HepG2 (cell line): ENCODE measurements at regions not wholly inside any gene's neighbourhood (a gene's known extent, or its start where the extent isn't known, plus 50 kb on each side); places are given as distances from the start of the nearest gene placed in this dataset.
"Not testable (repeated sequence)": the region's sequence is repeated elsewhere in the genome, so short reads cannot be mapped to it uniquely, and the experiment has no call there.

Experiments
- ATAC-seq: fragments of 200-7000 bp; cut with Tn5 transposase; 3 replicates; pipeline ENCODE4 v1.9.1; 2020; ENCODE audit warnings: mild to moderate bottlenecking, moderate library complexity
- BruUV-seq: library from RNA; stranded (reverse); fragments of 400-500 nt; replicated peaks from 2 replicates; lab custom pipeline; 2021; lab: Mats Ljungman, UMichigan
- CTCF ChIA-PET: fragments of 300-600 bp; formaldehyde crosslinking; extraction: SDS; loops from one replicate; lab custom pipeline; 2021; ENCODE audit warnings: low total read pairs, inconsistent platforms, low intra/inter-chr PET ratio; lab: Yijun Ruan, JAX
- POLR2A ChIA-PET: fragments of 350-600 bp; sonication (Branson Sonifier 250); formaldehyde crosslinking; loops from one replicate; lab custom pipeline; 2020; ENCODE audit warnings: antibody characterized with exemption, inconsistent platforms; lab: Yijun Ruan, JAX
- DNase-seq: peaks from one replicate; pipeline ENCODE4 v3.0.0-alpha.2; 2015; ENCODE audit warnings: low spot score
- FAIRE-seq: peaks from 3 replicates; lab custom pipeline; 2011; peaks lifted over from hg19 to GRCh38; lab: Jason Lieb, UNC
- H2AFZ ChIP-seq: one replicate; pipeline ENCODE4 v1.6.1; 2011; ENCODE audit warnings: low read length, inconsistent platforms
- H3K27ac ChIP-seq: fragments of 300-600 bp; 3 replicates; pipeline ENCODE4 v1.8.0; 2011; ENCODE audit warnings: mixed run types, mild to moderate bottlenecking, mixed read lengths, low read length, inconsistent platforms; ENCODE audit not compliant: insufficient read depth; ENCODE audit errors: extremely low read length
- H3K27me3 ChIP-seq, 2 experiments: fragments of 200-600 bp in 1 of 2; 2 replicates in 1 of 2; 3 replicates in 1 of 2; pipeline versions ENCODE4 v1.6.0 to v1.8.0; 2011; ENCODE audit warnings: low read length in 2 of 2, mild to moderate bottlenecking in 2 of 2, moderate library complexity in 2 of 2, inconsistent platforms in 1 of 2; ENCODE audit not compliant: insufficient read depth in 2 of 2, control insufficient read depth in 1 of 2
- H3K36me3 ChIP-seq, 2 experiments: fragments of 200-600 bp in 1 of 2; replicated peaks in 1 of 2; 2 replicates in 1 of 2; 3 replicates in 1 of 2; pipeline versions ENCODE4 v1.5.1 to v1.8.0; 2011; ENCODE audit warnings: low read length in 2 of 2, inconsistent platforms in 1 of 2; ENCODE audit not compliant: insufficient read depth in 2 of 2, control insufficient read depth in 1 of 2
- H3K4me1 ChIP-seq: 2 replicates; pipeline ENCODE4 v1.5.1; 2012; ENCODE audit warnings: low read length, inconsistent platforms; ENCODE audit not compliant: insufficient read depth
- H3K4me2 ChIP-seq: 2 replicates; pipeline ENCODE4 v1.6.0; 2011; ENCODE audit warnings: low read depth, low read length, inconsistent platforms
- H3K4me3 ChIP-seq, 3 experiments: fragments of 200-600 bp in 1 of 3; sonication (generic), shearing (Covaris generic) in 1 of 3; replicated peaks in 1 of 3; 2 replicates each; pipeline ENCODE4 v1.5.1; 2011 to 2016; ENCODE audit warnings: low read length in 3 of 3, inconsistent platforms in 2 of 3, low read depth in 2 of 3, mild to moderate bottlenecking in 2 of 3, control low read depth in 1 of 3, mixed read lengths in 1 of 3; ENCODE audit not compliant: insufficient read depth in 1 of 3
- H3K79me2 ChIP-seq: one replicate; pipeline ENCODE4 v1.6.1; 2011; ENCODE audit warnings: low read length, inconsistent platforms; ENCODE audit not compliant: insufficient read depth
- H3K9ac ChIP-seq: 2 replicates; pipeline ENCODE4 v1.6.0; 2011; ENCODE audit warnings: mild to moderate bottlenecking, low read depth, low read length, inconsistent platforms; ENCODE audit not compliant: insufficient read depth
- H3K9me3 ChIP-seq: 2 replicates; pipeline ENCODE4 v1.5.1; 2012; ENCODE audit warnings: mild to moderate bottlenecking, low read length
- H4K20me1 ChIP-seq: 2 replicates; pipeline ENCODE4 v1.6.0; 2011; ENCODE audit warnings: inconsistent platforms, mild to moderate bottlenecking, low read length, moderate library complexity; ENCODE audit not compliant: insufficient read depth
- ARID4A ChIP-seq: sonication (generic); formaldehyde crosslinking; IDR thresholded peaks from 2 replicates; pipeline ENCODE4 v1.5.0; 2020; ENCODE audit warnings: mild to moderate bottlenecking, missing genetic modification reagents, borderline replicate concordance
- CCAR2 ChIP-seq: fragments of 200-400 bp; formaldehyde crosslinking; optimal IDR thresholded peaks from 2 replicates; pipeline ENCODE3; 2018; ENCODE audit warnings: low read depth, mild to moderate bottlenecking, low read length, moderate library complexity
- GATA4 ChIP-seq: sonication (generic); IDR thresholded peaks from 2 replicates; pipeline ENCODE4 v1.6.1; 2016; ENCODE audit warnings: antibody characterized with exemption, low read depth, borderline replicate concordance
- KLF11 ChIP-seq: IDR thresholded peaks from 2 replicates; pipeline ENCODE4 v1.6.1; 2016; ENCODE audit warnings: missing compliant biosample characterization
- MAFF ChIP-seq: IDR thresholded peaks from 2 replicates; pipeline ENCODE4 v1.6.1; 2011; ENCODE audit warnings: low read depth, low read length, improper control_type of control experiment
- MED13 ChIP-seq: sonication (generic); formaldehyde crosslinking; IDR thresholded peaks from 2 replicates; pipeline ENCODE4 v1.5.0; 2020; ENCODE audit warnings: missing genetic modification reagents
- RBM22 ChIP-seq: fragments of 200-400 bp; formaldehyde crosslinking; optimal IDR thresholded peaks from 2 replicates; pipeline ENCODE3; 2017; ENCODE audit warnings: mild to moderate bottlenecking, low read length, moderate library complexity
- TCF7 ChIP-seq: sonication (generic); IDR thresholded peaks from 2 replicates; pipeline ENCODE4 v1.6.1; 2016; ENCODE audit warnings: antibody characterized with exemption, low read depth
- WGBS: methylation state at CpG from one replicate; pipeline ENCODE4 v1.1.6; 2017; ENCODE audit warnings: low lambda C conversion rate; 5-methylcytosine and 5-hydroxymethylcytosine counted together
- in situ Hi-C: cut with HindIII; loops from 2 replicates; pipeline ENCODE4 v1.10.0; 2017; ENCODE audit warnings: low pct_unique_long_range_greater_than_20kb; ENCODE audit not compliant: extremely low pct_ligation_motif_present
- intact Hi-C: fragments of 100-400 bp; cut with micrococcal nuclease; formaldehyde crosslinking; loops from one replicate; pipeline ENCODE4 v1.10.0; 2022; ENCODE audit not compliant: unreplicated experiment
- TF ChIP-seq, protein P1 (sequence below): sonication (generic); formaldehyde crosslinking; IDR thresholded peaks from 2 replicates; pipeline ENCODE4 v1.4.0; 2020; ENCODE audit warnings: missing genetic modification reagents, borderline replicate concordance
- TF ChIP-seq, protein P2 (sequence below): sonication (generic); formaldehyde crosslinking; IDR thresholded peaks from 2 replicates; pipeline ENCODE4 v1.4.0; 2020; ENCODE audit warnings: missing genetic modification reagents, mild to moderate bottlenecking, borderline replicate concordance

DNA sequence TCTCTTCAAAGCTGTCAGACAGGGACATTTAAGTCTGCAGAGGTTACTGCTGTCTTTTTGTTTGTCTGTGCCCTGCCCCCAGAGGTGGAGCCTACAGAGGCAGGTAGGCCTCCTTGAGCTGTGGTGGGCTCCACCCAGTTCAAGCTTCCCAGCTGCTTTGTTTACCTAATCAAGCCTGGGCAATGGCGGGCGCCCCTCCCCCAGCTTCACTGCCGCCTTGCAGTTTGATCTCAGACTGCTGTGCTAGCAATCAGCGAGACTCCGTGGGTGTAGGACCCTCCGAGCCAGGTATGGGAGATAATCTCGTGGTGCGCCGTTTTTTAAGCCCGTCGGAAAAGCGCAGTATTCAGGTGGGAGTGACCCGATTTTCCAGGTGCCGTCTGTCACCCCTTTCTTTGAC is 147.3 kb upstream of the FSIP2 start:
- H3K9me3 ChIP-seq, ATAC-seq, POLR2A ChIA-PET, H3K79me2 ChIP-seq, FAIRE-seq, DNase-seq, H3K9ac ChIP-seq, H3K4me1 ChIP-seq, H3K4me3 ChIP-seq, H3K27me3 ChIP-seq, in situ Hi-C loops, H4K20me1 ChIP-seq, intact Hi-C loops, H3K36me3 ChIP-seq, BruUV-seq, CTCF ChIA-PET, H2AFZ ChIP-seq, H3K27ac ChIP-seq: not testable (repeated sequence)
- TF ChIP-seq, protein P1, sequence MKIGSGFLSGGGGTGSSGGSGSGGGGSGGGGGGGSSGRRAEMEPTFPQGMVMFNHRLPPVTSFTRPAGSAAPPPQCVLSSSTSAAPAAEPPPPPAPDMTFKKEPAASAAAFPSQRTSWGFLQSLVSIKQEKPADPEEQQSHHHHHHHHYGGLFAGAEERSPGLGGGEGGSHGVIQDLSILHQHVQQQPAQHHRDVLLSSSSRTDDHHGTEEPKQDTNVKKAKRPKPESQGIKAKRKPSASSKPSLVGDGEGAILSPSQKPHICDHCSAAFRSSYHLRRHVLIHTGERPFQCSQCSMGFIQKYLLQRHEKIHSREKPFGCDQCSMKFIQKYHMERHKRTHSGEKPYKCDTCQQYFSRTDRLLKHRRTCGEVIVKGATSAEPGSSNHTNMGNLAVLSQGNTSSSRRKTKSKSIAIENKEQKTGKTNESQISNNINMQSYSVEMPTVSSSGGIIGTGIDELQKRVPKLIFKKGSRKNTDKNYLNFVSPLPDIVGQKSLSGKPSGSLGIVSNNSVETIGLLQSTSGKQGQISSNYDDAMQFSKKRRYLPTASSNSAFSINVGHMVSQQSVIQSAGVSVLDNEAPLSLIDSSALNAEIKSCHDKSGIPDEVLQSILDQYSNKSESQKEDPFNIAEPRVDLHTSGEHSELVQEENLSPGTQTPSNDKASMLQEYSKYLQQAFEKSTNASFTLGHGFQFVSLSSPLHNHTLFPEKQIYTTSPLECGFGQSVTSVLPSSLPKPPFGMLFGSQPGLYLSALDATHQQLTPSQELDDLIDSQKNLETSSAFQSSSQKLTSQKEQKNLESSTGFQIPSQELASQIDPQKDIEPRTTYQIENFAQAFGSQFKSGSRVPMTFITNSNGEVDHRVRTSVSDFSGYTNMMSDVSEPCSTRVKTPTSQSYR (CRISPR knock-in tag): peak; percentile 47; the same call in 1 of the 2 replicates
- 29% methylated on average over 12 of the region's 14 CpGs for WGBS
- peak overlapping the region; percentile 12; the same call in 1 of the 2 replicates for H3K4me2 ChIP-seq

GRCh38 chr2:185607945-185608344 is 130.7 kb upstream of the FSIP2 start:
- ATAC-seq: no peak
- Histone ChIP-seq H3K36me3 (no peaks in the 10 kb centered on the region), H4K20me1 (no peaks in the 10 kb centered on the region), H2AFZ (no peak overlapping the region), H3K27me3 (no peaks in the 10 kb centered on the region), H3K4me1 (no peaks in the 10 kb centered on the region), H3K79me2 (no peaks in the 10 kb centered on the region), H3K27ac (no peak overlapping the region), H3K4me2 (no peak overlapping the region), H3K4me3 (no peak overlapping the region), H3K9me3 (no peaks in the 10 kb centered on the region), H3K9ac (no peak overlapping the region)
- BruUV-seq: no TSS peak
- no peak for FAIRE-seq
- intact Hi-C loops (loop anchor here (1.0 to 5.0 kb wide), 2 partner anchors 649 to 852 kb away; no protein-coding TSS in a partner anchor), in situ Hi-C loops (loop anchor here (25.0 kb wide), 2 partner anchors 654 to 854 kb away; no protein-coding TSS in a partner anchor)
- no peak for DNase-seq
- WGBS: 2% methylated on average over 1 of the region's 1 CpG
- ChIA-PET POLR2A (no interaction called here), CTCF (no interaction called here)
- no peak for TF ChIP-seq ARID4A (CRISPR knock-in tag)
- TF ChIP-seq, protein P2, sequence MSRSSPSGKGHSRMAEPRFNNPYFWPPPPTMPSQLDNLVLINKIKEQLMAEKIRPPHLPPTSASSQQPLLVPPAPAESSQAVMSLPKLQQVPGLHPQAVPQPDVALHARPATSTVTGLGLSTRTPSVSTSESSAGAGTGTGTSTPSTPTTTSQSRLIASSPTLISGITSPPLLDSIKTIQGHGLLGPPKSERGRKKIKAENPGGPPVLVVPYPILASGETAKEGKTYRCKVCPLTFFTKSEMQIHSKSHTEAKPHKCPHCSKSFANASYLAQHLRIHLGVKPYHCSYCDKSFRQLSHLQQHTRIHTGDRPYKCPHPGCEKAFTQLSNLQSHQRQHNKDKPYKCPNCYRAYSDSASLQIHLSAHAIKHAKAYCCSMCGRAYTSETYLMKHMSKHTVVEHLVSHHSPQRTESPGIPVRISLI: no peak
- no peak for TF ChIP-seq TCF7
- TF ChIP-seq KLF11 (CRISPR knock-in tag): no peak
- TF ChIP-seq GATA4: no peak
- TF ChIP-seq MED13 (CRISPR knock-in tag): no peak
- TF ChIP-seq CCAR2: no peak
- no peak for TF ChIP-seq RBM22
- TF ChIP-seq MAFF: peak; percentile 93
